Tibial nerve (tissue), 4 donors: ENCODE measurements at regions not wholly inside any gene's neighbourhood (a gene's known extent, or its start where the extent isn't known, plus 50 kb on each side); places are given as distances from the start of the nearest gene placed in this dataset.

Experiments
- DNase-seq, 2 donors: peaks; one replicate each; pipeline ENCODE4 v3.0.0-alpha.2; 2019; ENCODE audit warnings: low spot score in 2 of 2
- H3K27ac ChIP-seq, 4 donors: fragments of 200-600 bp; sonication (generic) in 3 of 4; one replicate each; pipeline ENCODE4 v1.5.1; 2017 to 2019; ENCODE audit warnings: mild to moderate bottlenecking in 1 of 4
- H3K27me3 ChIP-seq, 2 donors: fragments of 200-600 bp; sonication (generic) in 1 of 2; one replicate each; pipeline versions ENCODE4 v1.5.1 to v1.6.0; 2017 to 2019
- H3K36me3 ChIP-seq, 3 donors: fragments of 200-600 bp; sonication (generic); one replicate each; pipeline ENCODE4 v1.5.1; 2018 to 2019
- H3K4me1 ChIP-seq, 4 donors: fragments of 200-600 bp; sonication (generic) in 3 of 4; one replicate each; pipeline ENCODE4 v1.5.1; 2017 to 2019
- H3K4me3 ChIP-seq, 4 donors: fragments of 200-600 bp; sonication (generic) in 3 of 4; one replicate each; pipeline ENCODE4 v1.5.1; 2017 to 2019; ENCODE audit warnings: mild to moderate bottlenecking in 1 of 4, moderate library complexity in 1 of 4
- H3K9me3 ChIP-seq, 4 donors: fragments of 200-600 bp; sonication (generic) in 3 of 4; one replicate each; pipeline ENCODE4 v1.5.1; 2017 to 2019
- CTCF ChIP-seq, 5 experiments: fragments of 200-600 bp in 3 of 5; fragments of 450-650 bp in 2 of 5; sonication (generic) in 3 of 5; IDR thresholded peaks; one replicate each; pipeline ENCODE4 v1.5.1; 2016 to 2019; ENCODE audit warnings: antibody characterized with exemption in 5 of 5, mild to moderate bottlenecking in 3 of 5, moderate library complexity in 2 of 5
- EP300 ChIP-seq, 2 donors: sonication (generic); formaldehyde crosslinking; IDR thresholded peaks; one replicate each; pipeline ENCODE4 v1.6.1; 2017; ENCODE audit warnings: antibody characterized with exemption in 2 of 2, mild to moderate bottlenecking in 1 of 2
- POLR2A ChIP-seq, 2 donors: fragments of 450-650 bp; IDR thresholded peaks; one replicate each; pipeline ENCODE4 v1.6.1; 2017; ENCODE audit warnings: antibody characterized with exemption in 2 of 2, mild to moderate bottlenecking in 2 of 2, moderate library complexity in 2 of 2
- whole genome bisulfite sequencing, 2 donors: methylation state at CpG; one replicate each; pipeline ENCODE4 v1.1.5; 2018; 5-methylcytosine and 5-hydroxymethylcytosine counted together

GRCh38 chr12:88725592-88726143 lies 145.4 kb upstream of the KITLG start:
- no peaks in the 10 kb centered on the region for H3K27me3 ChIP-seq
- H3K9me3 ChIP-seq = no peaks in the 10 kb centered on the region
- H3K27ac ChIP-seq = no peak overlapping the region
- 90 to 94% methylated on average over 1 of the region's 1 CpG for WGBS, 2 donors
- DNase-seq = no peak
- no peaks in the 10 kb centered on the region for H3K4me1 ChIP-seq
- no peak overlapping the region for H3K4me3 ChIP-seq
- no peak for TF ChIP-seq CTCF (IDR thresholded peaks at IDR 0.05)
- no peak for TF ChIP-seq EP300 (IDR thresholded peaks at IDR 0.05)
- TF ChIP-seq POLR2A (IDR thresholded peaks at IDR 0.05) = no peak
- H3K36me3 ChIP-seq = no peaks in the 10 kb centered on the region

GRCh38 chr12:88723219-88723618 lies 142.9 kb upstream of the KITLG start:
- H3K27me3 ChIP-seq = no peaks in the 10 kb centered on the region
- H3K9me3 ChIP-seq = no peaks in the 10 kb centered on the region
- H3K36me3 ChIP-seq = no peaks in the 10 kb centered on the region
- 79 to 81% methylated on average over 3 of the region's 3 CpGs for WGBS, 2 donors
- H3K27ac ChIP-seq = no peak overlapping the region
- DNase-seq = no peak
- TF ChIP-seq EP300 (IDR thresholded peaks at IDR 0.05) (peak in 1 of 2 donors; percentile 18), CTCF (IDR thresholded peaks at IDR 0.05) (no peak)
- no peak overlapping the region for H3K4me3 ChIP-seq
- H3K4me1 ChIP-seq = no peaks in the 10 kb centered on the region

- Histone ChIP-seq H3K9me3 (no peaks in the 10 kb centered on the region), H3K27me3 (no peaks in the 10 kb centered on the region), H3K36me3 (no peaks in the 10 kb centered on the region), H3K4me3 (no peak overlapping the region), H3K27ac (no peak overlapping the region), H3K4me1 (no peaks in the 10 kb centered on the region)
- no peak for DNase-seq
- WGBS, 2 donors = 72 to 81% methylated on average over 5 of the region's 5 CpGs
- TF ChIP-seq EP300 (IDR thresholded peaks at IDR 0.05) = no peak
- no peak for TF ChIP-seq CTCF (IDR thresholded peaks at IDR 0.05)
- no peak for TF ChIP-seq POLR2A (IDR thresholded peaks at IDR 0.05)
Measured at GRCh38 chr12:88720785-88721650, 140.7 kb upstream of the KITLG start.

GRCh38 chr12:88720231-88720630 lies 140.0 kb upstream of the KITLG start:
- Histone ChIP-seq H3K4me3 (no peak overlapping the region), H3K36me3 (no peaks in the 10 kb centered on the region), H3K27me3 (no peaks in the 10 kb centered on the region), H3K4me1 (no peaks in the 10 kb centered on the region), H3K9me3 (no peaks in the 10 kb centered on the region), H3K27ac (no peak overlapping the region)
- TF ChIP-seq CTCF (IDR thresholded peaks at IDR 0.05) = no peak
- no peak for TF ChIP-seq POLR2A (IDR thresholded peaks at IDR 0.05)
- no peak for TF ChIP-seq EP300 (IDR thresholded peaks at IDR 0.05)
- DNase-seq = no peak

GRCh38 chr12:88717188-88717587 lies 136.9 kb upstream of the KITLG start:
- no peaks in the 10 kb centered on the region for H3K36me3 ChIP-seq
- no peak for DNase-seq
- H3K4me3 ChIP-seq = no peak overlapping the region
- H3K9me3 ChIP-seq = no peaks in the 10 kb centered on the region
- no peak for TF ChIP-seq POLR2A (IDR thresholded peaks at IDR 0.05)
- no peak for TF ChIP-seq EP300 (IDR thresholded peaks at IDR 0.05)
- TF ChIP-seq CTCF (IDR thresholded peaks at IDR 0.05) = no peak
- H3K27me3 ChIP-seq = no peaks in the 10 kb centered on the region
- H3K4me1 ChIP-seq = no peaks in the 10 kb centered on the region
- H3K27ac ChIP-seq = no peak overlapping the region
